ENCODE measurements at regions not wholly inside any gene's neighbourhood (a gene's known extent, or its start where the extent isn't known, plus 50 kb on each side); places are given as distances from the start of the nearest gene placed in this dataset.

DNA sequence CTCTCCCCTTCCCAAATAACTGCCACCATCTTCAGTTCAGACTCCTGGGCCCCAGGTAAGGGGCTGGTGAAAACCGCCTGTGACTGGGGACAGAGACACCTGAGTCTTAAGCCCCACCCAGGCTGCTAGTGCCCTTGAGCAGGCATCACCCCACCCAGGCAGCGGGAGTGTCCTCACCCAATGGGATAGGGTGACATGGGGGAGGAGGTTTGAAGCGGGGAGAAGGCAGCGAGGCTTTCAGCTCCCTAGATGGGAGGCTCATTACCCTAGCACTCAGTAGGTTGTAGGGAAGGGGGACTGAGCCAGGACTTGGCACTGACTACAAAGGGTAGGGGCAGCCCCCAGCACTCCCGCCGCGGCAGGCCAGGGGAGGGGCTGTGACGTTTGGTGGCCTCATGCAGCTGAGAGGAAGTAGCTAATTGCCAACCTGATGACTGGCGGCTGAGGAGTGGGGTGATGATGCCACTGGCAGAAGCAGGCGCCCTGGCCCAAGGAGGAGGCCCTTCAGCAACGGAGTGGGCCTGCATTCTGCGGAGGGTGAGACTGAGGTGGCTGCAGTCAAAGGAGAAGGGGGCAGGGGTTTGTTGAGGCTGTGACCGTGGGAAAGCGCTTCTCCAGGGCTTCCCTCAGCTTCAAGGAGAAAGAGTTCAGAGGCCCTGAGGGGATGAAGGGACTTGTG lies 126.9 kb downstream of the MRPL14 start:
- no peak overlapping the region for H3K4me3 ChIP-seq (replicated peaks in 1 of 3; ENCODE audit: insufficient read depth in 1 of 3, low read depth in 1 of 3, low read length in 3 of 3)
- CTCF ChIA-PET, result interaction anchor here (0.7 to 3.0 kb wide), 6 partner anchors 10 to 227 kb away, joined by 3 to 24 read pairs (median 6); no protein-coding TSS in a partner anchor
- TF ChIP-seq GATA2 (IDR thresholded peaks at IDR 0.05; ENCODE audit: insufficient read depth, insufficient read length, low read depth, low read length) (no peak), FOS (IDR thresholded peaks at IDR 0.05; ENCODE audit: borderline replicate concordance, insufficient read depth, low read length) (no peak), CTCF (IDR thresholded peaks at IDR 0.05; ENCODE audit: extremely low read depth in 1 of 2, insufficient read depth in 1 of 2, low read depth in 1 of 2, low read length in 2 of 2) (no peak), JUN (IDR thresholded peaks at IDR 0.05; ENCODE audit: borderline replicate concordance, insufficient read depth, insufficient read length, low read depth) (no peak), MYC (IDR thresholded peaks at IDR 0.05; ENCODE audit: low read depth, low read length) (no peak), POLR2AphosphoS5 (IDR thresholded peaks at IDR 0.05; ENCODE audit: insufficient read depth, low read depth, low read length) (no peak), EZH2 (IDR thresholded peaks at IDR 0.05; ENCODE audit: borderline replicate concordance, low read depth, low read length, severe bottlenecking) (no peak), POLR2A (IDR thresholded peaks at IDR 0.05; ENCODE audit: low read depth, low read length) (no peak)
- no peak overlapping the region for H3K4me2 ChIP-seq (ENCODE audit: insufficient read depth, low read length)
- H3K4me1 ChIP-seq (ENCODE audit: control insufficient read depth, extremely low read depth, insufficient read depth, low read length), result peaks cover 2% of the 10 kb centered on the region
- intact Hi-C loops (cut with micrococcal nuclease), result loop anchor here (5.0 kb wide), 3 partner anchors 42 to 228 kb away; partner anchors contain the start of gene VEGFA
- no peak for DNase-seq (ENCODE audit: low read depth, low spot score)
- no peaks in the 10 kb centered on the region for H3K9me1 ChIP-seq (replicated peaks; ENCODE audit: control insufficient read depth, extremely low read depth, insufficient read depth, low read length)
- no peak overlapping the region for H3K27ac ChIP-seq (ENCODE audit: insufficient read depth, low read depth, low read length)
- H2AFZ ChIP-seq (ENCODE audit: low read depth, low read length), result no peak overlapping the region
- H4K20me1 ChIP-seq (replicated peaks; ENCODE audit: control insufficient read depth, extremely low read depth, insufficient read depth, low read length), result no peaks in the 10 kb centered on the region
- peaks cover 24 to 26% of the 10 kb centered on the region in 2 experiments for H3K27me3 ChIP-seq (ENCODE audit: control insufficient read depth in 2 of 2, insufficient read depth in 2 of 2, low read length in 2 of 2)
- POLR2A ChIA-PET, result interaction anchor here (0.8 kb wide), 1 partner anchor 74 kb away, joined by 3 read pairs; no protein-coding TSS in a partner anchor
- dilution Hi-C loops (cut with MboI; ENCODE audit: extremely low pct_ligation_motif_present, low sequenced_read_pairs), result no loop called here
- no peaks in the 10 kb centered on the region for H3K36me3 ChIP-seq (ENCODE audit: control insufficient read depth in 2 of 2, extremely low read depth in 1 of 2, insufficient read depth in 2 of 2, low read length in 2 of 2)
- BruUV-seq (replicated peaks), result no TSS peak
- no peak overlapping the region for H3K9ac ChIP-seq (replicated peaks; ENCODE audit: extremely low read depth, insufficient read depth, low read length)
- H3K9me3 ChIP-seq (replicated peaks; ENCODE audit: control insufficient read depth, insufficient read depth, low read length), result no peaks in the 10 kb centered on the region
- no peaks in the 10 kb centered on the region for H3K79me2 ChIP-seq (ENCODE audit: control insufficient read depth, insufficient read depth, low read length)
- no peak for FAIRE-seq

All from endothelial cell of umbilical vein (primary cell).